ENCODE measurements at regions not wholly inside any gene's neighbourhood (a gene's known extent, or its start where the extent isn't known, plus 50 kb on each side); places are given as distances from the start of the nearest gene placed in this dataset.

GRCh38 chr13:33735276-33735675 is 82.7 kb upstream of the RFC3 start:
- TF ChIP-seq TAF1 (IDR thresholded peaks at IDR 0.05; ENCODE audit: borderline replicate concordance, insufficient read depth, low read length): no peak
- no peak for TF ChIP-seq REST (IDR thresholded peaks at IDR 0.05; ENCODE audit: insufficient read depth in 1 of 2, low read depth in 2 of 2, low read length in 2 of 2)
- no peak for TF ChIP-seq POLR2AphosphoS5 (IDR thresholded peaks at IDR 0.05; ENCODE audit: low read depth, low read length)
- no peak for TF ChIP-seq SIN3A (IDR thresholded peaks at IDR 0.05; ENCODE audit: borderline replicate concordance, insufficient read depth, low read length)
- no peak for TF ChIP-seq FOXP2 (optimal IDR thresholded peaks at IDR 0.05; ENCODE audit: borderline replicate concordance, extremely low read depth, extremely low read length, insufficient read depth)

GRCh38 chr13:33739254-33739653 is 78.7 kb upstream of the RFC3 start:
- TF ChIP-seq FOXP2 (optimal IDR thresholded peaks at IDR 0.05; ENCODE audit: borderline replicate concordance, extremely low read depth, extremely low read length, insufficient read depth) (no peak), REST (IDR thresholded peaks at IDR 0.05; ENCODE audit: insufficient read depth in 1 of 2, low read depth in 2 of 2, low read length in 2 of 2) (no peak), SIN3A (IDR thresholded peaks at IDR 0.05; ENCODE audit: borderline replicate concordance, insufficient read depth, low read length) (no peak), TAF1 (IDR thresholded peaks at IDR 0.05; ENCODE audit: borderline replicate concordance, insufficient read depth, low read length) (no peak), POLR2AphosphoS5 (IDR thresholded peaks at IDR 0.05; ENCODE audit: low read depth, low read length) (no peak)

GRCh38 chr13:33740134-33740538 is 77.8 kb upstream of the RFC3 start:
- no peak for TF ChIP-seq FOXP2 (optimal IDR thresholded peaks at IDR 0.05; ENCODE audit: borderline replicate concordance, extremely low read depth, extremely low read length, insufficient read depth)
- TF ChIP-seq REST (IDR thresholded peaks at IDR 0.05; ENCODE audit: insufficient read depth in 1 of 2, low read depth in 2 of 2, low read length in 2 of 2): no peak
- TF ChIP-seq TAF1 (IDR thresholded peaks at IDR 0.05; ENCODE audit: borderline replicate concordance, insufficient read depth, low read length): no peak
- no peak for TF ChIP-seq POLR2AphosphoS5 (IDR thresholded peaks at IDR 0.05; ENCODE audit: low read depth, low read length)
- no peak for TF ChIP-seq SIN3A (IDR thresholded peaks at IDR 0.05; ENCODE audit: borderline replicate concordance, insufficient read depth, low read length)

GRCh38 chr13:33742321-33742720 is 75.6 kb upstream of the RFC3 start:
- TF ChIP-seq FOXP2 (optimal IDR thresholded peaks at IDR 0.05; ENCODE audit: borderline replicate concordance, extremely low read depth, extremely low read length, insufficient read depth) (no peak), SIN3A (IDR thresholded peaks at IDR 0.05; ENCODE audit: borderline replicate concordance, insufficient read depth, low read length) (no peak), TAF1 (IDR thresholded peaks at IDR 0.05; ENCODE audit: borderline replicate concordance, insufficient read depth, low read length) (no peak), POLR2AphosphoS5 (IDR thresholded peaks at IDR 0.05; ENCODE audit: low read depth, low read length) (no peak), REST (IDR thresholded peaks at IDR 0.05; ENCODE audit: insufficient read depth in 1 of 2, low read depth in 2 of 2, low read length in 2 of 2) (no peak)
